ENCODE measurements at regions not wholly inside any gene's neighbourhood (a gene's known extent, or its start where the extent isn't known, plus 50 kb on each side); places are given as distances from the start of the nearest gene placed in this dataset.

GRCh38 chr6:126643352-126643751 lies 303.4 kb downstream of the CENPW start:
- 93 to 94% methylated on average over 31 to 33 of the region's 33 CpGs for WGBS, 2 donors
- Histone ChIP-seq H3K9me3 (peaks cover 0 to 3% (median 0%) of the 10 kb centered on the region in 11 donors), H3K4me3 (no peak overlapping the region), H3K27ac (no peak overlapping the region), H3K36me3 (no peaks in the 10 kb centered on the region), H3K4me1 (no peaks in the 10 kb centered on the region), H3K27me3 (no peaks in the 10 kb centered on the region)
- TF ChIP-seq CTCF (IDR thresholded peaks at IDR 0.05) = no peak
- DNase-seq (no peak), ATAC-seq (no peak)
- intact Hi-C loops (cut with DNase I) = no loop called here

GRCh38 chr6:126650931-126651330 lies 311.0 kb downstream of the CENPW start:
- DNase-seq (no peak), ATAC-seq (no peak)
- no peak overlapping the region for H3K4me3 ChIP-seq
- H3K27ac ChIP-seq = no peak overlapping the region
- no peaks in the 10 kb centered on the region for H3K36me3 ChIP-seq
- WGBS, 2 donors = 26 to 39% methylated on average over 2 of the region's 2 CpGs
- H3K4me1 ChIP-seq = no peaks in the 10 kb centered on the region
- peaks cover 0 to 13% (median 3%) of the 10 kb centered on the region in 11 donors for H3K9me3 ChIP-seq
- no peak for TF ChIP-seq CTCF (IDR thresholded peaks at IDR 0.05)
- H3K27me3 ChIP-seq = no peaks in the 10 kb centered on the region
- intact Hi-C loops (cut with DNase I) = loop anchor here in 1 of 10 donors (10.0 kb wide), 1 partner anchor 616 kb away; no protein-coding TSS in a partner anchor

- H3K9me3 ChIP-seq = peaks cover 0 to 13% (median 0%) of the 10 kb centered on the region in 11 donors
- WGBS, 2 donors = 36 to 44% methylated on average over 3 of the region's 3 CpGs
- no peak overlapping the region for H3K4me3 ChIP-seq
- no peaks in the 10 kb centered on the region for H3K4me1 ChIP-seq
- no peak for ATAC-seq
- H3K27me3 ChIP-seq = no peaks in the 10 kb centered on the region
- intact Hi-C loops (cut with DNase I) = loop anchor here in 1 of 10 donors (10.0 kb wide), 1 partner anchor 623 kb away; no protein-coding TSS in a partner anchor
- H3K36me3 ChIP-seq = no peaks in the 10 kb centered on the region
- no peak for DNase-seq
- TF ChIP-seq CTCF (IDR thresholded peaks at IDR 0.05) = peak in 7 of 9 donors; percentile 18 to 40 (median 29)
- no peak overlapping the region for H3K27ac ChIP-seq
These were observed 317.8 kb downstream of the CENPW start for GRCh38 chr6:126657561-126658175.

GRCh38 chr6:126660376-126660775 lies 320.5 kb downstream of the CENPW start:
- H3K4me1 ChIP-seq = no peaks in the 10 kb centered on the region
- H3K27me3 ChIP-seq = no peaks in the 10 kb centered on the region
- ATAC-seq = no peak

More at GRCh38 chr6:126660376-126660775, 320.5 kb downstream of the CENPW start:
- WGBS, 2 donors = 88 to 91% methylated on average over 1 of the region's 1 CpG
- TF ChIP-seq CTCF (IDR thresholded peaks at IDR 0.05) = no peak
- no peaks in the 10 kb centered on the region for H3K36me3 ChIP-seq
- H3K4me3 ChIP-seq = no peak overlapping the region
- no peak for DNase-seq
- no peak overlapping the region for H3K27ac ChIP-seq
- H3K9me3 ChIP-seq = peaks cover 0 to 2% (median 0%) of the 10 kb centered on the region in 11 donors
- intact Hi-C loops (cut with DNase I) = no loop called here

Measured in heart right ventricle (tissue), 16 donors.